ENCODE measurements at regions not wholly inside any gene's neighbourhood (a gene's known extent, or its start where the extent isn't known, plus 50 kb on each side); places are given as distances from the start of the nearest gene placed in this dataset.
"Not testable (repeated sequence)": the region's sequence is repeated elsewhere in the genome, so short reads cannot be mapped to it uniquely, and the experiment has no call there.

- no peak for FAIRE-seq
These were observed 201.7 kb upstream of the CXCR4 start for GRCh38 chr2:136319651-136320050.

GRCh38 chr2:136319237-136319636, 201.3 kb upstream of the CXCR4 start:
- FAIRE-seq, result no peak

- no peak for FAIRE-seq
These were observed 196.3 kb upstream of the CXCR4 start for GRCh38 chr2:136314240-136314639.

DNA sequence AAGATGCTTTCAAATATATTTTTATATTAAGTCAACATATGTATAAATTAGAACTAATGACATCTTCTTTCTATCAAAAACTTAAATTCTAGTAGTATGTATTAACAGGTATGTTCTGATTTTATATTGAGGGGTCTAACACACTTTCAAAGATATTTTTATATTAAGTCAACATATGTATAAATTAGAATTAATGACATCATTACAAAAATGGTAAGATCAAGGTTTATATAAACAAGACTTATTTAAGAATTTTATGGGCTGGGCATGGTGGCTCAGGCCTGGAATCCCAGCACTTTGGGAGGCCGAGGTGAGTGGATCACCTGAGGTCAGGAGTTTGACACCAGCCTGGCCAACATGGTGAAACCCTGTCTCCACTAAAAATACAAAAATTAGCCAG, 194.6 kb upstream of the CXCR4 start:
- FAIRE-seq, result peak; percentile 43

- FAIRE-seq, result no peak
These were observed 193.1 kb upstream of the CXCR4 start for GRCh38 chr2:136310797-136311603.

DNA sequence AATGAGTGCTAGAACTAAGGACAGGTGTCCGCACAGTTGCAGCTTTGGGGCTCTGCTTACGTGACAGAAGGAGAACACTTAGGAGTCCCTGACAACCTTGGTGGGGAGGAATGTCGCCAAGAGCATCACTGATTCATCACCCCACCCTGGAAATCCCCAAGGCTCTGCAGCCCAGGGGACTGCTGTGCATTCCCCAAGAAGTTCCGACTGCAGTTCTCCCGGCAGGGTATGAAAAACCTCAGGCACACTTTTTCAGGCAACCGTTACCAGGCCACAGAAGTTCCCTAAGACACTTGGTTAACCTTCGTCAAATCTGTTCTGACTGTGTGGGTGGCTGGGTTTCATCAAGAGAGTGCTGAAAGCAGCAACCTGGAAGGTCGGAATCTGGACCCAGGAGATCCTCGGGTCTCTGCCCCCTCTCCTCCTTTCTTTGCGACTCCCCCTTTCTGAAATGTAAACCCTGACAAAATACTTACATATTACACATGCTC, 192.1 kb upstream of the CXCR4 start:
- FAIRE-seq, result no peak

DNA sequence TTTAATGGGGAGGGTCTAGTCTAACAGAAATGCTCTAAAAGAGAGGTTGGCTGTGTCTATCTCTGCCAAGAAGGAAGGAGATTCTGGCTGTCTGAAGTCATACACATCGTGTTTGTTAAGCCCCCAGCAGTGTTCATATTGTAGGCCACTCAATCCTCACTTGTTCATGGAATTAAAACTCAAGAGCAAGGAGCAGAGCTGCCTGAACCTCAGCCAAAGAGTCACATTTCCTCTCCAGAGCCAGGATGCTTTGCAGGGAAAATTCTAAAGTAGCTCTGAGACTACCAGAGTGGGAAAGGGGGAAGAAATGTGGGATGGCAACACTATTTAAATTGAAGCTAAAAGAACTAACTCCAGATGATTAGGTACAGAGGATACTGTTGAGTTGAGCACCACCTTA, 190.7 kb upstream of the CXCR4 start:
- no peak for FAIRE-seq

- FAIRE-seq, result no peak
These were observed 188.9 kb upstream of the CXCR4 start for GRCh38 chr2:136306836-136307235.

- FAIRE-seq, result no peak
These were observed 187.7 kb upstream of the CXCR4 start for GRCh38 chr2:136305517-136306192.

GRCh38 chr2:136301006-136301405, 183.1 kb upstream of the CXCR4 start:
- FAIRE-seq, result no peak

DNA sequence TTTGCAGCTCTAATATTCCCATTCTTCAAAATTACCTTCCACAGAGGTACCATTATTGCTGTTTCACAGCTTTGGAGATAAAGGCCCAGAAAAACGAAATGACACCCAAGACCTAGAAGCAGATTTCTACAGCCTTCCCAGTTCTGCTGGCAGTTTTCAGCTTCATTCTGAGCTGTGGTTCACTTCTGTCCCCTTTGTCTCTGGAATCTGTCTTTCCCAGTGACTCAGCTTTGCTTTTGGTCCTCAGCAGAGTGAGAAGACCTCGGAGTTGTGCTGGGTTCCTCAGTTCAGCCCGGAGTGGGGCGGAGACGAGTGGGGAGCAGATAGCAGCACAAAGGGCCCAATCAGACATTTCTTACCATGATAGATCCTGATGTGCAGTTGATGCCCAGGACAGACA, 180.7 kb upstream of the CXCR4 start:
- no peak for FAIRE-seq

DNA sequence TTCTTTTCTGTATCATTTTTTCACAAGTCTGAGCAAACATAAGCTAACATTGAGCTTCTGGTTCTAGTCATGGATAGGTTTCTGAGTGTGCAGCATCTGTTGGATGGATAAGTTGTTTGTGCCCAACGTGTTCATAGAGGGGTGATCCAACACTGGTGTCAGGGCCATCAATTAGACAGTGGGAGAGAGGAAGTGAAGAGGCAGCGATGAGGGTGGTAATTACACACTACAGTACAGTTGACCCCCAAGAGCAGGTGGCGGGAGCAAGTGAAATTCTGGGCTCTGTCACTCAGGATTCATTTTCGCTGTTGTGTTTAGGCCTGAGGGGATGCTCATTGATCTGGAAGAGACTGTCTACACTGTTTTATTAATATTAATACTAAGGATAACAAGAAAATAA, 180.0 kb upstream of the CXCR4 start:
- FAIRE-seq, result no peak

DNA sequence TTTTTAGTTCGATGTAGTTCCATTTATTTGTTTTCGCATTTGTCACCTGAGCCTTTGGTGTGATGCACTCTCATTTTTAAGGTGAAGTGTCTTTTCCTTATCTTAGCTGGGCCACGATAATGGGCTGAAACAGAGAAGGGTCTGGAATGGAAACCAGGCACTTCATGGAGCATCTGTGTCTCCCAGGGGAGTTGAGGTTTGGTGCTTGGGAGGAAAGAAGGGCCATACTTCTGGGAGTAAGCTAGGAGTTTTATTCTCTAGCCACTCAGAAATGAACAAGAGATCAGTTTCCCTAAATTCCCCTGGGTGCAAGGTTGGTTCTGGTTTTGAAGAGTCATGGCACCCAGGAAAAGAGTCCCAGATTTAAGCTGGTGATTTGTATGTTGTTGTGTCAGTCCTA, 179.4 kb upstream of the CXCR4 start:
- no peak for FAIRE-seq

DNA sequence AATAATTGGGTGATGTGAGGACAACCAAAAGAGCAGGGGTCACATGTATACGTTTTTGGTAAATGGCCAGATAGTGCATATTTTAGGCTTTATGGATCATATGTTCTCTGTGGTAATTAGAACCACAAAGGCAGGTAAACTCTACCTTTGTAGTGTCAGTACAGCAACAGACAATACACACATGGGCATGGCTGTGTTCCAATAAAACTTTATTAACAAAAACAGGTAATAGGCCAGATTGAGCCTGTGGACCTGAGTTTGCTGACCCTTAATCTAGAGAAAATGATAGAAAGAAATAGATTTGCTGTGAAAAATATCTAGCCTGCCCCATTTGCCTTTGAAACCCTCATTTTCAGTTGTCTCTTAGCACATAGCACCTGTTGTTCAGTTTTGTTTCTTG, 177.2 kb upstream of the CXCR4 start:
- no peak for FAIRE-seq

DNA sequence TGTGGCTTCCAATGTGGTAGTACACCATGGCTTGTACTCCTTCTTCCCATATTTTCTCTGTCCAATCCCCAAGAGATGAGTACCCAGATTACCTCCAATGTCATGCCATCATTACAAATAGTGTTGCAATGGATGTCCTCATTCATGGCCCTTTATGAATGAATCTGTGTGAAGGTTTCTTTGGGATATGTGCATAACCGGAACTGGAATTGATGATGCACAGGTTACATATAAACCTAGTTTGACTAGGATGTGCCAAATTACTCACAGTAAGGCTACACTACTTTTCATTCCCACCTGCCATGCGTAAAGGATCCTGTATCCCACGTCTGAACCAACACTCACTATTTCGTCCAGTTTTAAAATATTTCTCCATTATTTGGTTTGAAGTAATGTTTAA, 173.9 kb upstream of the CXCR4 start:
- FAIRE-seq, result no peak

DNA sequence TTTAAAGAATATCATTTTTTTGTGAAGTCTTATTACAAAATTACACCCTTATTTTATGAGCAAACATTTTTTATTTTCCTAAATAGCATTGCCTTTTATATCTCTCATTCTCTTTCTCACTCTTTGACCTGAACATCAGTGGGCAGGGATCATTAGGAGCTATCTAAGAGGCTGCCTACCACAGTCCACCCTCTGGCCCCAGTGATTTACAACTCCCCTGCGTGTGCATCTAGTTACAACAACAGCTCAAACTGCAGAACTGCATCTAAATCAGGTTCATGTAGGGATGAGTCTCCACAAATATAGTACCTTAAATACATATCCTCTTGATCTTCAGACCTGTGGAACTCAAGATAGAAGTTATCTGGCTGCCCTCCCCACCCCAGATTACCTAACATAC, 172.4 kb upstream of the CXCR4 start:
- no peak for FAIRE-seq

GRCh38 chr2:136288249-136288648, 170.3 kb upstream of the CXCR4 start:
- FAIRE-seq, result no peak

DNA sequence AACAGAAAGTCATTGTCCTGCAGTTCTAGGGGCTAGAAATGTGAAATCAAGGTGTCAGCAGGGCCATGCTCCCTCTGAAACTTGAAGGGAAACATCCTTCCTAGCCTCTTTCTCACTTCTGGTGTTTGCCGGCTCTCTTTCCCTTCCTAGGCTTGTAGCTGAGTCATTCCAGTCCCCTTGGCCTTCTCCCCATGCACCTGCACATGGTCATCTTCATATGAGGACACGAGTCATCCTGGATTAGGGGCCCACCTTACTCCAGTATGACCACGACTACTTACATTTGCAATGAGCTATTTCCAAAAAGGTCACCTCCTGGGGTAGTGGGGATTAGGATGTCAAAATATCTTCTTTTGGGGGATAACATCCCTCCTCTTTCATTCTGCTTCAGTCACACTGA, 168.5 kb upstream of the CXCR4 start:
- no peak for FAIRE-seq

DNA sequence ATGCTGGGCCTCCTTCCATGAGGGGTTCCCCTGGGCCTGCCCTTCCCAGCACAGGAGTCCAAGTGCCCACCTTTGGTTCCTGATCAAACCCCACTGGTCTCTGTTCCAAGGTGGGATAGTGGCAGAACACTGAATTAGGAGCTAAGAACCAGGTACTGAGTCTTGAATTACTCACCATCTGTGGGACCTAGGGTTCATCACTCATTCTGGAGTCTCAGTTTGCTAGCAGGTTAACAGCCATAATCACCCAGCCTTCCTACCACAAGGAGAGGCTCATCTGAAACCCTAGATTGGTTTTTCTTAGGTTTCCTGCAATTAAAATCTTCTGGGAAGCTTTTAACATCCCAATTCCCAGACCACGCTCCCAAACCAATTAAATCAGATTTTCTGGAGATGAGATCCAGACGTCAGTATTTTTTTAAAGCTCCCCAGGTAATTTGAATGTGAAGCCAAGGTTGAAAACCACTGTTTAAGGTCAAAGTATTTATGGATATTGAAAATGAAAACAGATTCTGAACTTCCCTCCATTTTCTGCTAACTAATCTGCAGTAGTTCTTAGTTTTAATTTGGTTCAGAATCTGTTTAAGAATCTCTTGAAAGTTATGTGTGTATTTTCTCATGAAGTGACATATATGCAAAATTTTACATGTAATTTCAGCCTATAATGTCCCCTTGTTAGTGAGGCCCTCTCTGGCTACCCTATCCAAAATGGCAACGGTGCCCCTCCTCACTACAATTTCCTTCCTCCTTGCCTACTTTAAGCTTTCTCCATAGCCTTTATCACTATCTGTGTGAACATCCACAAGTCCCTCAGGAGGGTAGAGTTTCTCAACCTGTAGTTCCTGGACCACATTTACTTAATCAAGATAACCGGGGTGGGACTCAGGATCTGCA, 166.5 kb upstream of the CXCR4 start:
- no peak for FAIRE-seq

GRCh38 chr2:136282251-136282650, 164.3 kb upstream of the CXCR4 start:
- no peak for FAIRE-seq

GRCh38 chr2:136281281-136282114, 163.5 kb upstream of the CXCR4 start:
- no peak for FAIRE-seq

DNA sequence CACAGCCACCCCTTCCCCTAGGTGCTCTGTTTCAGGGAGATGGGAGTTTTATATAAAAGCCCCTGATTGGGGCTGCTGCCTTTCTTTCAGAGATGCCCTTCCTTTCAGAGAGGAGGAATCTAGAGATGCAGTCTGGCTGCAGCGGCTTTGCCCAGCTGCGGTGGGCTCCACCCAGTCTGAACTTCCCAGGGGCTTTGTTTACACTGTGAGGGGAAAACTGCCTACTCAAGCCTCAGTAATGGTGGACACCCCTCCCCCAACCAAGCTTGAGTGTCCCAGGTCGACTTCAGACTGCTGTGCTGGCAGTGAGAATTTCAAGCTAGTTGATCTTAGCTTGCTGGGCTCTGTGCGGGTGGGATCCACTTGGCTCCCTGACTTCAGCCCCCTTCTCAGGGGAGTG, 148.4 kb upstream of the CXCR4 start:
- not testable (repeated sequence) for FAIRE-seq

GRCh38 chr2:136259551-136259950, 141.6 kb upstream of the CXCR4 start:
- no peak for FAIRE-seq
